Lower lobe of right lung (tissue), 2 donors: ENCODE measurements at regions not wholly inside any gene's neighbourhood (a gene's known extent, or its start where the extent isn't known, plus 50 kb on each side); places are given as distances from the start of the nearest gene placed in this dataset.
A peak's percentile ranks its signal among the peaks of the same experiment; 100 is the strongest.

Experiments used
- ATAC-seq, 2 donors: fragments of 200-7000 bp; cut with Tn5 transposase; one replicate each; pipeline ENCODE4 v1.9.1; 2020 to 2022; ENCODE audit warnings: mild to moderate bottlenecking in 2 of 2, moderate library complexity in 2 of 2
- DNase-seq: peaks from one replicate; pipeline ENCODE4 v3.0.0-alpha.2; 2020
- H3K27ac ChIP-seq: fragments of 200-600 bp; one replicate; pipeline ENCODE4 v1.8.0; 2022
- H3K27me3 ChIP-seq: fragments of 200-600 bp; one replicate; pipeline ENCODE4 v1.8.0; 2022; ENCODE audit warnings: low read depth
- H3K36me3 ChIP-seq: fragments of 200-600 bp; one replicate; pipeline ENCODE4 v1.8.0; 2022; ENCODE audit warnings: mild to moderate bottlenecking
- H3K4me1 ChIP-seq: fragments of 200-600 bp; one replicate; pipeline ENCODE4 v1.8.0; 2022
- H3K4me3 ChIP-seq: fragments of 200-600 bp; one replicate; pipeline ENCODE4 v1.8.0; 2022; ENCODE audit warnings: mild to moderate bottlenecking
- H3K9me3 ChIP-seq: fragments of 200-600 bp; one replicate; pipeline ENCODE4 v1.8.0; 2022
- CTCF ChIP-seq: fragments of 200-600 bp; IDR thresholded peaks from one replicate; pipeline ENCODE4 v1.8.0; 2022; ENCODE audit warnings: antibody characterized with exemption, mild to moderate bottlenecking
- intact Hi-C: fragments of 100-400 bp; cut with DNase I; formaldehyde crosslinking; loops from one replicate; pipeline ENCODE4 v1.11.0; 2022
- donor health status: DM: no; HTN: yes; CAD: no; lungs with severe emphysema.

- no peaks in the 10 kb centered on the region for H3K9me3 ChIP-seq
- intact Hi-C loops = no loop called here
- H3K4me3 ChIP-seq = no peak overlapping the region
- DNase-seq (no peak), ATAC-seq (peak; percentile 56 to 85)
- no peaks in the 10 kb centered on the region for H3K36me3 ChIP-seq
- no peak for TF ChIP-seq CTCF
- no peak overlapping the region for H3K27ac ChIP-seq
- no peaks in the 10 kb centered on the region for H3K27me3 ChIP-seq
- H3K4me1 ChIP-seq = peaks cover 23% of the 10 kb centered on the region
Measured at GRCh38 chr4:143085659-143086058, 99.1 kb upstream of the USP38 start.

- no peaks in the 10 kb centered on the region for H3K36me3 ChIP-seq
- H3K4me3 ChIP-seq = no peak overlapping the region
- no peak for ATAC-seq
- no peaks in the 10 kb centered on the region for H3K9me3 ChIP-seq
- intact Hi-C loops = no loop called here
- TF ChIP-seq CTCF = no peak
- H3K4me1 ChIP-seq = peaks cover 12% of the 10 kb centered on the region
- no peak overlapping the region for H3K27ac ChIP-seq
- DNase-seq = no peak
- no peaks in the 10 kb centered on the region for H3K27me3 ChIP-seq
Measured at GRCh38 chr4:143089291-143089690, 95.4 kb upstream of the USP38 start.

GRCh38 chr4:143089847-143090246 is 94.9 kb upstream of the USP38 start:
- peaks cover 6% of the 10 kb centered on the region for H3K4me1 ChIP-seq
- H3K27ac ChIP-seq = no peak overlapping the region
- no peak for DNase-seq
- no peak overlapping the region for H3K4me3 ChIP-seq
- intact Hi-C loops = no loop called here
- no peak for TF ChIP-seq CTCF
- H3K27me3 ChIP-seq = no peaks in the 10 kb centered on the region
- no peaks in the 10 kb centered on the region for H3K9me3 ChIP-seq
- H3K36me3 ChIP-seq = no peaks in the 10 kb centered on the region
- no peak for ATAC-seq

GRCh38 chr4:143091862-143092261 is 92.9 kb upstream of the USP38 start:
- ATAC-seq (no peak), DNase-seq (no peak)
- no peaks in the 10 kb centered on the region for H3K9me3 ChIP-seq
- H3K4me3 ChIP-seq = no peak overlapping the region
- H3K27ac ChIP-seq = no peak overlapping the region
- no peaks in the 10 kb centered on the region for H3K27me3 ChIP-seq
- intact Hi-C loops = no loop called here
- H3K36me3 ChIP-seq = no peaks in the 10 kb centered on the region
- no peaks in the 10 kb centered on the region for H3K4me1 ChIP-seq
- no peak for TF ChIP-seq CTCF

GRCh38 chr4:143095447-143095846 is 89.3 kb upstream of the USP38 start:
- H3K9me3 ChIP-seq = no peaks in the 10 kb centered on the region
- no peaks in the 10 kb centered on the region for H3K27me3 ChIP-seq
- intact Hi-C loops = no loop called here
- no peaks in the 10 kb centered on the region for H3K4me1 ChIP-seq
- no peak overlapping the region for H3K4me3 ChIP-seq
- H3K27ac ChIP-seq = no peak overlapping the region
- H3K36me3 ChIP-seq = no peaks in the 10 kb centered on the region
- ATAC-seq (no peak), DNase-seq (no peak)
- no peak for TF ChIP-seq CTCF

GRCh38 chr4:143097751-143098150 is 87.0 kb upstream of the USP38 start:
- DNase-seq (no peak), ATAC-seq (peak; percentile 56 to 83)
- H3K9me3 ChIP-seq = no peaks in the 10 kb centered on the region
- no peaks in the 10 kb centered on the region for H3K4me1 ChIP-seq
- H3K27ac ChIP-seq = no peak overlapping the region
- no peaks in the 10 kb centered on the region for H3K36me3 ChIP-seq
- TF ChIP-seq CTCF = no peak
- no peaks in the 10 kb centered on the region for H3K27me3 ChIP-seq
- no peak overlapping the region for H3K4me3 ChIP-seq
- intact Hi-C loops = no loop called here
